Neural cell (in vitro differentiated cells): ENCODE measurements at regions not wholly inside any gene's neighbourhood (a gene's known extent, or its start where the extent isn't known, plus 50 kb on each side); places are given as distances from the start of the nearest gene placed in this dataset.

Source experiments
- H2AFZ ChIP-seq: fragments of 200-600, 300-800 bp; sonication (generic), shearing (Covaris generic); 2 replicates; pipeline ENCODE4 v1.6.0; 2014; ENCODE audit warnings: low read depth, mild to moderate bottlenecking, antibody characterized with exemption, low read length, moderate library complexity
- H3F3A ChIP-seq: fragments of 200-600 bp; shearing (Covaris generic); 2 replicates; pipeline ENCODE4 v1.6.1; 2016; ENCODE audit warnings: mild to moderate bottlenecking, moderate library complexity, mixed read lengths, antibody characterized with exemption, low read length; ENCODE audit not compliant: insufficient read depth, poor library complexity, severe bottlenecking
- H3K27ac ChIP-seq: fragments of 200-600, 300-800 bp; sonication (generic), shearing (Covaris generic); 2 replicates; pipeline ENCODE4 v1.5.1; 2014; ENCODE audit warnings: mild to moderate bottlenecking, low read length, moderate library complexity
- H3K27me3 ChIP-seq: fragments of 300-800, 200-600 bp; sonication (generic), shearing (Covaris generic); 2 replicates; pipeline ENCODE4 v1.6.0; 2014; ENCODE audit warnings: mild to moderate bottlenecking, low read depth, low read length, moderate library complexity; ENCODE audit not compliant: insufficient read depth
- H3K36me3 ChIP-seq: fragments of 300-800, 200-600 bp; sonication (generic), shearing (Covaris generic); 2 replicates; pipeline ENCODE4 v1.5.1; 2014; ENCODE audit warnings: mild to moderate bottlenecking, antibody characterized with exemption, low read length, moderate library complexity; ENCODE audit not compliant: insufficient read depth
- H3K4me2 ChIP-seq: fragments of 300-800, 200-600 bp; sonication (generic), shearing (Covaris generic); 2 replicates; pipeline ENCODE4 v1.6.0; 2014; ENCODE audit warnings: mild to moderate bottlenecking, low read length
- H3K4me3 ChIP-seq: fragments of 300-800, 200-600 bp; sonication (generic), shearing (Covaris generic); 2 replicates; pipeline ENCODE4 v1.5.1; 2014; ENCODE audit warnings: mild to moderate bottlenecking, low read length, moderate library complexity
- H3K79me2 ChIP-seq: fragments of 200-600 bp; shearing (Covaris generic); replicated peaks from 2 replicates; pipeline ENCODE4 v1.6.0; 2014; ENCODE audit warnings: mild to moderate bottlenecking, low read length, moderate library complexity; ENCODE audit not compliant: insufficient read depth
- H3K9ac ChIP-seq: fragments of 300-800, 200-600 bp; sonication (generic), shearing (Covaris generic); 2 replicates; pipeline ENCODE4 v1.6.1; 2016; ENCODE audit warnings: mild to moderate bottlenecking, low read length, mixed read lengths
- H3K9me2 ChIP-seq: fragments of 200-600 bp; shearing (Covaris generic); 2 replicates; pipeline ENCODE4 v1.6.1; 2016; ENCODE audit warnings: mild to moderate bottlenecking, low read length, mixed read lengths; ENCODE audit not compliant: insufficient read depth
- H3K9me3 ChIP-seq: fragments of 200-600, 300-800 bp; sonication (generic), shearing (Covaris generic); 2 replicates; pipeline ENCODE4 v1.6.1; 2016; ENCODE audit warnings: mild to moderate bottlenecking, mixed run types, low read length, moderate library complexity, mixed read lengths
- H4K20me1 ChIP-seq: fragments of 200-600 bp; shearing (Covaris generic); 2 replicates; pipeline ENCODE4 v1.6.1; 2016; ENCODE audit warnings: mild to moderate bottlenecking, mixed run types; ENCODE audit not compliant: insufficient read depth
- EP300 ChIP-seq: fragments of 450-650 bp; conservative IDR thresholded peaks from 2 replicates; pipeline ENCODE4 v1.6.1; 2014; ENCODE audit warnings: antibody characterized with exemption, mild to moderate bottlenecking, moderate library complexity; ENCODE audit not compliant: poor library complexity, severe bottlenecking
- EZH2 ChIP-seq: fragments of 200-600, 300-800 bp; shearing (Covaris generic), sonication (generic); IDR thresholded peaks from 2 replicates; pipeline ENCODE4 v1.6.1; 2014; ENCODE audit warnings: antibody characterized with exemption, low read length, borderline replicate concordance, mild to moderate bottlenecking; ENCODE audit not compliant: insufficient read depth, poor library complexity, severe bottlenecking
- MXI1 ChIP-seq: fragments of 450-650 bp; conservative IDR thresholded peaks from 2 replicates; pipeline ENCODE4 v1.6.1; 2014; ENCODE audit warnings: antibody characterized with exemption, mild to moderate bottlenecking; ENCODE audit not compliant: poor library complexity, severe bottlenecking
- POLR2AphosphoS5 ChIP-seq: IDR thresholded peaks from 2 replicates; pipeline ENCODE4 v1.6.1; 2012
- RAD21 ChIP-seq: fragments of 450-650 bp; conservative IDR thresholded peaks from 2 replicates; pipeline ENCODE4 v1.6.1; 2014; ENCODE audit warnings: antibody characterized with exemption, mild to moderate bottlenecking, moderate library complexity
- SMC3 ChIP-seq: fragments of 450-650 bp; conservative IDR thresholded peaks from 2 replicates; pipeline ENCODE4 v1.6.1; 2014; ENCODE audit warnings: antibody characterized with exemption, mild to moderate bottlenecking, moderate library complexity; ENCODE audit not compliant: poor library complexity
- TAF1 ChIP-seq: IDR thresholded peaks from 2 replicates; pipeline ENCODE4 v1.6.1; 2012; ENCODE audit warnings: low read depth
- TF ChIP-seq, protein P1 (sequence below): fragments of 450-650 bp; IDR thresholded peaks from 2 replicates; pipeline ENCODE4 v1.5.1; 2014; ENCODE audit warnings: antibody characterized with exemption, mild to moderate bottlenecking, moderate library complexity; ENCODE audit not compliant: poor library complexity, severe bottlenecking
- TF ChIP-seq, protein P2 (sequence below): IDR thresholded peaks from 2 replicates; pipeline ENCODE4 v1.6.1; 2012; ENCODE audit warnings: borderline replicate concordance

DNA sequence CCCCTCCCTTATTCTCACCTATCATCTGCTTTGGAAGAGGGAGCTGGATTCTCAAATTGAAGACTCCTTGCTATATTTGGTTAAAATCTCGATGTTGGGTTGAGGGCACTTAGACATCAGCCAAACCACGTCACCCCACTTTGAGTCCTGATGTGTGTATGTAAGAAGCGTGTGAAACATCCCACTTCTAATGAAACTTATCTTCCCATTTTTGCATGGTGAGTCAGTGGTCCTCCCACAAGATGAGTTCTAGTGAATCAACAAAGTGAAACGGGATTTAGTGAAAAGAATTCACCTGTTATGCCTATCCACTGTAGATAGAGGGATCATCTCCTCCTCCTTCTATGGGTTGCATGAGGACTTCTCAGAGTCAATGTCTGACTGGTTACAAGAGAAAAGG lies 51.4 kb upstream of the SPRED2 start:
- Histone ChIP-seq H3K9me3 (no peaks in the 10 kb centered on the region), H3K4me3 (no peak overlapping the region), H3K9me2 (no peaks in the 10 kb centered on the region), H3K4me2 (no peak overlapping the region), H4K20me1 (no peaks in the 10 kb centered on the region), H3K9ac (no peak overlapping the region), H3K79me2 (no peaks in the 10 kb centered on the region), H3K27ac (no peak overlapping the region), H3K27me3 (no peaks in the 10 kb centered on the region), H3K36me3 (no peaks in the 10 kb centered on the region), H2AFZ (no peak overlapping the region), H3F3A (no peaks in the 10 kb centered on the region)
- TF ChIP-seq EZH2 (no peak), EP300 (no peak), POLR2AphosphoS5 (no peak), SMC3 (no peak), TAF1 (no peak), MXI1 (no peak), RAD21 (no peak)
- TF ChIP-seq, protein P1, sequence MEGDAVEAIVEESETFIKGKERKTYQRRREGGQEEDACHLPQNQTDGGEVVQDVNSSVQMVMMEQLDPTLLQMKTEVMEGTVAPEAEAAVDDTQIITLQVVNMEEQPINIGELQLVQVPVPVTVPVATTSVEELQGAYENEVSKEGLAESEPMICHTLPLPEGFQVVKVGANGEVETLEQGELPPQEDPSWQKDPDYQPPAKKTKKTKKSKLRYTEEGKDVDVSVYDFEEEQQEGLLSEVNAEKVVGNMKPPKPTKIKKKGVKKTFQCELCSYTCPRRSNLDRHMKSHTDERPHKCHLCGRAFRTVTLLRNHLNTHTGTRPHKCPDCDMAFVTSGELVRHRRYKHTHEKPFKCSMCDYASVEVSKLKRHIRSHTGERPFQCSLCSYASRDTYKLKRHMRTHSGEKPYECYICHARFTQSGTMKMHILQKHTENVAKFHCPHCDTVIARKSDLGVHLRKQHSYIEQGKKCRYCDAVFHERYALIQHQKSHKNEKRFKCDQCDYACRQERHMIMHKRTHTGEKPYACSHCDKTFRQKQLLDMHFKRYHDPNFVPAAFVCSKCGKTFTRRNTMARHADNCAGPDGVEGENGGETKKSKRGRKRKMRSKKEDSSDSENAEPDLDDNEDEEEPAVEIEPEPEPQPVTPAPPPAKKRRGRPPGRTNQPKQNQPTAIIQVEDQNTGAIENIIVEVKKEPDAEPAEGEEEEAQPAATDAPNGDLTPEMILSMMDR, result no peak
- TF ChIP-seq, protein P2, sequence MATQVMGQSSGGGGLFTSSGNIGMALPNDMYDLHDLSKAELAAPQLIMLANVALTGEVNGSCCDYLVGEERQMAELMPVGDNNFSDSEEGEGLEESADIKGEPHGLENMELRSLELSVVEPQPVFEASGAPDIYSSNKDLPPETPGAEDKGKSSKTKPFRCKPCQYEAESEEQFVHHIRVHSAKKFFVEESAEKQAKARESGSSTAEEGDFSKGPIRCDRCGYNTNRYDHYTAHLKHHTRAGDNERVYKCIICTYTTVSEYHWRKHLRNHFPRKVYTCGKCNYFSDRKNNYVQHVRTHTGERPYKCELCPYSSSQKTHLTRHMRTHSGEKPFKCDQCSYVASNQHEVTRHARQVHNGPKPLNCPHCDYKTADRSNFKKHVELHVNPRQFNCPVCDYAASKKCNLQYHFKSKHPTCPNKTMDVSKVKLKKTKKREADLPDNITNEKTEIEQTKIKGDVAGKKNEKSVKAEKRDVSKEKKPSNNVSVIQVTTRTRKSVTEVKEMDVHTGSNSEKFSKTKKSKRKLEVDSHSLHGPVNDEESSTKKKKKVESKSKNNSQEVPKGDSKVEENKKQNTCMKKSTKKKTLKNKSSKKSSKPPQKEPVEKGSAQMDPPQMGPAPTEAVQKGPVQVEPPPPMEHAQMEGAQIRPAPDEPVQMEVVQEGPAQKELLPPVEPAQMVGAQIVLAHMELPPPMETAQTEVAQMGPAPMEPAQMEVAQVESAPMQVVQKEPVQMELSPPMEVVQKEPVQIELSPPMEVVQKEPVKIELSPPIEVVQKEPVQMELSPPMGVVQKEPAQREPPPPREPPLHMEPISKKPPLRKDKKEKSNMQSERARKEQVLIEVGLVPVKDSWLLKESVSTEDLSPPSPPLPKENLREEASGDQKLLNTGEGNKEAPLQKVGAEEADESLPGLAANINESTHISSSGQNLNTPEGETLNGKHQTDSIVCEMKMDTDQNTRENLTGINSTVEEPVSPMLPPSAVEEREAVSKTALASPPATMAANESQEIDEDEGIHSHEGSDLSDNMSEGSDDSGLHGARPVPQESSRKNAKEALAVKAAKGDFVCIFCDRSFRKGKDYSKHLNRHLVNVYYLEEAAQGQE, result no peak

DNA sequence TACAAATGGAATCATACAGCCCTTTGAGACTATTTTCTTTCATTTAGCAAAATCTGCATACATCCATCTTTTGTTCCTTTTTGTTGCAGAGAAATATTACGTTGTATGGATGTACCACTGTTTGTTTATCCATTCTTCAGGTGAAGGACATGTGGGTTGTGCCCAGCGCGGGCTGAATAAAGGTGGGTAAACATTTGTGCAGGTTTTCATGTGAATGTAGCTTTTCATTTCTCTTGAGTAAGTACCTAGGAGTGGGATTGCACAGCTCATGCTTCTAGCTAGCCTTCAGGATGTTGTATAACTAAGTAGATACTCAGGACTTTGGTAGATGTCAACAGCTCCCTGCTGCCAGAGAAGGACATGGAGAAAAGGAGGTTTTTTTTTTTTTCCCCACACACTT lies 50.6 kb upstream of the SPRED2 start:
- no peak overlapping the region for H3K4me2 ChIP-seq
- H3K4me3 ChIP-seq, result no peak overlapping the region
- H3K27ac ChIP-seq, result no peak overlapping the region
- no peak overlapping the region for H3K9ac ChIP-seq
- H3K79me2 ChIP-seq, result no peaks in the 10 kb centered on the region
- no peaks in the 10 kb centered on the region for H3F3A ChIP-seq
- H2AFZ ChIP-seq, result no peak overlapping the region
- H3K27me3 ChIP-seq, result no peaks in the 10 kb centered on the region
- H3K36me3 ChIP-seq, result no peaks in the 10 kb centered on the region
- H3K9me3 ChIP-seq, result no peaks in the 10 kb centered on the region
- no peaks in the 10 kb centered on the region for H3K9me2 ChIP-seq
- TF ChIP-seq MXI1, result no peak
- TF ChIP-seq TAF1, result no peak
- TF ChIP-seq, protein P1, result no peak
- no peak for TF ChIP-seq SMC3
- no peak for TF ChIP-seq EZH2
- TF ChIP-seq RAD21, result no peak
- TF ChIP-seq, protein P2, result no peak
- TF ChIP-seq EP300, result no peak
- TF ChIP-seq POLR2AphosphoS5, result no peak
- no peaks in the 10 kb centered on the region for H4K20me1 ChIP-seq
